Right lobe of liver (tissue), 6 donors: ENCODE measurements at regions not wholly inside any gene's neighbourhood (a gene's known extent, or its start where the extent isn't known, plus 50 kb on each side); places are given as distances from the start of the nearest gene placed in this dataset.

Source experiments
- ATAC-seq, 4 donors: fragments of 200-7000 bp; cut with Tn5 transposase; one replicate each; pipeline ENCODE4 v1.9.1; 2020; ENCODE audit warnings: mild to moderate bottlenecking in 4 of 4, moderate library complexity in 4 of 4
- DNase-seq, 3 donors: peaks; one replicate each; pipeline ENCODE4 v3.0.0-alpha.2; 2020
- H3K27ac ChIP-seq, 3 donors: fragments of 200-600 bp; one replicate each; pipeline ENCODE4 v1.8.0; 2022
- H3K27me3 ChIP-seq, 2 donors: fragments of 200-600 bp; one replicate each; pipeline ENCODE4 v1.8.0; 2022
- H3K36me3 ChIP-seq, 4 donors: fragments of 200-600 bp; sonication (generic) in 1 of 4; one replicate each; pipeline versions ENCODE4 v1.5.1 to v1.8.0; 2017 to 2022; ENCODE audit warnings: control low read depth in 1 of 4
- H3K4me1 ChIP-seq, 4 donors: fragments of 200-600 bp; sonication (generic) in 1 of 4; one replicate each; pipeline versions ENCODE4 v1.5.1 to v1.8.0; 2017 to 2022; ENCODE audit warnings: control low read depth in 1 of 4
- H3K4me3 ChIP-seq, 3 donors: fragments of 200-600 bp; one replicate each; pipeline ENCODE4 v1.8.0; 2022
- H3K9me3 ChIP-seq, 4 donors: fragments of 200-600 bp; sonication (generic) in 1 of 4; one replicate each; pipeline versions ENCODE4 v1.5.1 to v1.8.0; 2017 to 2022; ENCODE audit warnings: control low read depth in 1 of 4
- CTCF ChIP-seq, 4 donors: fragments of 200-600 bp in 3 of 4; fragments of 450-650 bp in 1 of 4; IDR thresholded peaks; one replicate each; pipeline versions ENCODE4 v1.5.1 to v1.8.0; 2016 to 2022; ENCODE audit warnings: antibody characterized with exemption in 4 of 4, mild to moderate bottlenecking in 2 of 4
- POLR2A ChIP-seq: fragments of 450-650 bp; IDR thresholded peaks from one replicate; pipeline ENCODE4 v1.6.1; 2017; ENCODE audit warnings: antibody characterized with exemption, mild to moderate bottlenecking
- WGBS: methylation state at CpG from one replicate; pipeline ENCODE4 v1.1.6; 2018; ENCODE audit warnings: low coverage, low lambda C conversion rate; ENCODE audit not compliant: insufficient coverage; ENCODE audit errors: missing lambda C conversion rate; 5-methylcytosine and 5-hydroxymethylcytosine counted together
- intact Hi-C, 2 donors: fragments of 100-400 bp; cut with DNase I; formaldehyde crosslinking; loops; one replicate each; pipeline versions ENCODE4 v1.11.2 to v1.14.1; 2022
- donor health status: DM: no; HTN: yes; CAD: no.
- donor health status: DM: no; HTN: no; CAD: no.
- donor health status: DM: no; HTN: no; CAD: no.
- donor health status: DM: no; HTN: yes; CAD: no.
- donor health status: DM: no; HTN: yes; CAD: no.

DNA sequence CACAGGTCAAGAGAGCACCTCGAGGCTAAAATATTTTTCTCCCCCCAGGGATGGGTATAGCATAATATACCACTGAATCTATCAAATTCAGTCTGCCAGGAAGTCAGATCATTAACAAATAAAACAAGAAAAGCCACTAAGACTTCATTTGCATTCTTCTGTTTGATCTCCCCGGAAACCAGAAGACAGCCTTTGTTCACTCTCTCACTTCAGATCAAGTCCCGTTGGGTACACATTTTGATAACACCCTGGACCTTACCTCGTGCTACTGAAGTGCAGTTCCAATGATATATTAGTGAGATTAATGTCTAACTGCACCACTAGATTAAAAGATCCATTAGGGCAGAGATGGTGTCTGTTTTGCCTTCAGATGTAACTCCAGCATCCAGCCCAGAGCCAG lies 157.7 kb upstream of the B3GAT2 start:
- 10% methylated on average over 4 of the region's 4 CpGs for WGBS
- no peak for ATAC-seq
- Histone ChIP-seq H3K9me3 (no peaks in the 10 kb centered on the region), H3K36me3 (no peaks in the 10 kb centered on the region), H3K27me3 (no peaks in the 10 kb centered on the region), H3K4me1 (no peaks in the 10 kb centered on the region), H3K4me3 (no peak overlapping the region), H3K27ac (no peak overlapping the region)
- intact Hi-C loops, result no loop called here
- TF ChIP-seq POLR2A (no peak), CTCF (IDR thresholded peaks at IDR 0.05) (no peak)
- DNase-seq, result no peak

DNA sequence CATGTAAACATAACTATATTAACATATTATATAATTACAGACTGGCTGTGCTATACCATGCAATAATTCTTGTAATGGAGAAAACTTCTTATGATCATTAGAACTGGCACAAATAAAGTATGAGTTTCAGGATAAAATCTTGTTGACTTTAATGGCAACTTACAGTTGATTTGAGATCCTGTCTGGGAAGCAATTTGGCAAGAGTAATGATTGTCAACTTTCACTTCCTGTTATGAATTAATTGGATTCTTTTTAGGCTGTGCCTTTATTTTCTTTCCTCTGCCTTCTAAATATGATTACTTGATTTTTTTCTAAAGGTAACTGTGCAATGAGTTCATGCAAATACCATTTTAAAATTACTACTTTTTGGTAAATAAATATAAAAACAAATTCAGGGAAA lies 158.1 kb upstream of the B3GAT2 start:
- no peak overlapping the region for H3K27ac ChIP-seq
- no peaks in the 10 kb centered on the region for H3K4me1 ChIP-seq
- no peaks in the 10 kb centered on the region for H3K9me3 ChIP-seq
- intact Hi-C loops, result no loop called here
- ATAC-seq (no peak), DNase-seq (no peak)
- H3K4me3 ChIP-seq, result no peak overlapping the region
- TF ChIP-seq CTCF (IDR thresholded peaks at IDR 0.05) (no peak), POLR2A (no peak)
- no peaks in the 10 kb centered on the region for H3K27me3 ChIP-seq
- no peaks in the 10 kb centered on the region for H3K36me3 ChIP-seq

GRCh38 chr6:71119560-71119959 lies 162.7 kb upstream of the B3GAT2 start:
- TF ChIP-seq POLR2A (no peak), CTCF (IDR thresholded peaks at IDR 0.05) (no peak)
- intact Hi-C loops, result no loop called here
- ATAC-seq (no peak), DNase-seq (no peak)
- H3K27ac ChIP-seq, result no peak overlapping the region
- H3K36me3 ChIP-seq, result no peaks in the 10 kb centered on the region
- no peaks in the 10 kb centered on the region for H3K9me3 ChIP-seq
- no peaks in the 10 kb centered on the region for H3K4me1 ChIP-seq
- WGBS, result 0% methylated on average over 1 of the region's 1 CpG
- no peak overlapping the region for H3K4me3 ChIP-seq
- H3K27me3 ChIP-seq, result no peaks in the 10 kb centered on the region

- Histone ChIP-seq H3K9me3 (no peaks in the 10 kb centered on the region), H3K27ac (no peak overlapping the region), H3K4me3 (no peak overlapping the region), H3K27me3 (no peaks in the 10 kb centered on the region), H3K4me1 (no peaks in the 10 kb centered on the region), H3K36me3 (no peaks in the 10 kb centered on the region)
- TF ChIP-seq CTCF (IDR thresholded peaks at IDR 0.05) (no peak), POLR2A (no peak)
- ATAC-seq (no peak), DNase-seq (no peak)
- intact Hi-C loops, result no loop called here
- 83% methylated on average over 1 of the region's 1 CpG for WGBS
Observed at GRCh38 chr6:71123051-71123450, 165.6 kb upstream of the OGFRL1 start.

GRCh38 chr6:71124340-71124739 lies 164.3 kb upstream of the OGFRL1 start:
- Histone ChIP-seq H3K9me3 (no peaks in the 10 kb centered on the region), H3K27ac (no peak overlapping the region), H3K4me3 (no peak overlapping the region), H3K36me3 (no peaks in the 10 kb centered on the region), H3K4me1 (no peaks in the 10 kb centered on the region), H3K27me3 (no peaks in the 10 kb centered on the region)
- WGBS, result 37% methylated on average over 2 of the region's 3 CpGs
- no peak for TF ChIP-seq POLR2A
- TF ChIP-seq CTCF (IDR thresholded peaks at IDR 0.05), result no peak
- intact Hi-C loops, result no loop called here
- DNase-seq (no peak), ATAC-seq (no peak)
